GM18867 (cell line): ENCODE measurements at regions not wholly inside any gene's neighbourhood (a gene's known extent, or its start where the extent isn't known, plus 50 kb on each side); places are given as distances from the start of the nearest gene placed in this dataset.

Experiments used
- ATAC-seq: cut with Tn5 transposase; IDR thresholded peaks from one replicate; pipeline ENCODE4 v1.9.1; 2021; ENCODE audit warnings: mild to moderate bottlenecking, moderate library complexity; ENCODE audit not compliant: unreplicated experiment

GRCh38 chr1:82752046-82752445, 951.3 kb downstream of the ADGRL2 start:
- no peak for ATAC-seq

- ATAC-seq, result no peak
Measured at GRCh38 chr1:82733645-82734044, 932.9 kb downstream of the ADGRL2 start.

- ATAC-seq, result no peak
Measured at GRCh38 chr1:82731216-82731615, 930.5 kb downstream of the ADGRL2 start.

GRCh38 chr1:82728206-82728605, 927.5 kb downstream of the ADGRL2 start:
- no peak for ATAC-seq

GRCh38 chr1:82724246-82724645, 923.5 kb downstream of the ADGRL2 start:
- no peak for ATAC-seq

GRCh38 chr1:82722608-82723007, 921.9 kb downstream of the ADGRL2 start:
- ATAC-seq, result no peak

GRCh38 chr1:82721702-82722101, 921.0 kb downstream of the ADGRL2 start:
- ATAC-seq, result no peak

- ATAC-seq, result no peak
Measured at GRCh38 chr1:82718719-82719419, 918.1 kb downstream of the ADGRL2 start.

GRCh38 chr1:82710091-82710490, 909.4 kb downstream of the ADGRL2 start:
- ATAC-seq, result no peak

GRCh38 chr1:82707681-82708080, 906.9 kb downstream of the ADGRL2 start:
- no peak for ATAC-seq

- no peak for ATAC-seq
Measured at GRCh38 chr1:82706741-82707140, 906.0 kb downstream of the ADGRL2 start.

GRCh38 chr1:82704966-82705365, 904.2 kb downstream of the ADGRL2 start:
- ATAC-seq, result no peak

GRCh38 chr1:82704393-82704792, 903.7 kb downstream of the ADGRL2 start:
- no peak for ATAC-seq

- ATAC-seq, result no peak
Measured at GRCh38 chr1:82703951-82704350, 903.2 kb downstream of the ADGRL2 start.

GRCh38 chr1:82700476-82700875, 899.7 kb downstream of the ADGRL2 start:
- ATAC-seq, result no peak

GRCh38 chr1:82697965-82698364, 897.2 kb downstream of the ADGRL2 start:
- ATAC-seq, result no peak

- no peak for ATAC-seq
Measured at GRCh38 chr1:82695443-82695842, 894.7 kb downstream of the ADGRL2 start.

- no peak for ATAC-seq
Measured at GRCh38 chr1:82690411-82690810, 889.7 kb downstream of the ADGRL2 start.

- ATAC-seq, result no peak
Measured at GRCh38 chr1:82689217-82689616, 888.5 kb downstream of the ADGRL2 start.

- ATAC-seq, result no peak
Measured at GRCh38 chr1:82686774-82687173, 886.0 kb downstream of the ADGRL2 start.

- no peak for ATAC-seq
Measured at GRCh38 chr1:82646888-82647287, 846.2 kb downstream of the ADGRL2 start.

GRCh38 chr1:82646336-82646735, 845.6 kb downstream of the ADGRL2 start:
- ATAC-seq, result no peak
